ENCODE measurements at regions not wholly inside any gene's neighbourhood (a gene's known extent, or its start where the extent isn't known, plus 50 kb on each side); places are given as distances from the start of the nearest gene placed in this dataset.

- intact Hi-C loops (cut with micrococcal nuclease), result no loop called here
- ATAC-seq (ENCODE audit: low read depth), result no peak
- no peak for DNase-seq
- POLR2A ChIA-PET, result no interaction called here
- H3K36me3 Mint-ChIP-seq (ENCODE audit: low read depth), result no peaks in the 10 kb centered on the region
- H3K4me1 Mint-ChIP-seq, result no peaks in the 10 kb centered on the region
- no peak overlapping the region for H3K27ac Mint-ChIP-seq
- TF ChIP-seq CTCF (IDR thresholded peaks at IDR 0.05), result no peak
- CTCF ChIA-PET, result no interaction called here
- H3K9me3 Mint-ChIP-seq, result peaks cover 8% of the 10 kb centered on the region
- H3K4me3 Mint-ChIP-seq, result no peak overlapping the region
- H3K27me3 Mint-ChIP-seq, result peaks cover 5% of the 10 kb centered on the region
These were observed 410.4 kb downstream of the MED10 start for GRCh38 chr5:5967944-5968343.

GRCh38 chr5:5967373-5967772, 411.0 kb downstream of the MED10 start:
- intact Hi-C loops (cut with micrococcal nuclease), result no loop called here
- ChIA-PET CTCF (no interaction called here), POLR2A (no interaction called here)
- peaks cover 5% of the 10 kb centered on the region for H3K27me3 Mint-ChIP-seq
- no peak overlapping the region for H3K4me3 Mint-ChIP-seq
- no peak overlapping the region for H3K27ac Mint-ChIP-seq
- peaks cover 8% of the 10 kb centered on the region for H3K9me3 Mint-ChIP-seq
- DNase-seq, result no peak
- ATAC-seq (ENCODE audit: low read depth), result no peak
- H3K4me1 Mint-ChIP-seq, result no peaks in the 10 kb centered on the region
- no peak for TF ChIP-seq CTCF (IDR thresholded peaks at IDR 0.05)
- no peaks in the 10 kb centered on the region for H3K36me3 Mint-ChIP-seq (ENCODE audit: low read depth)

GRCh38 chr5:5965132-5965531, 413.2 kb downstream of the MED10 start:
- no peak for TF ChIP-seq CTCF (IDR thresholded peaks at IDR 0.05)
- H3K27ac Mint-ChIP-seq, result no peak overlapping the region
- H3K4me1 Mint-ChIP-seq, result no peaks in the 10 kb centered on the region
- ChIA-PET CTCF (no interaction called here), POLR2A (no interaction called here)
- no peak overlapping the region for H3K4me3 Mint-ChIP-seq
- H3K36me3 Mint-ChIP-seq (ENCODE audit: low read depth), result no peaks in the 10 kb centered on the region
- no peak for DNase-seq
- H3K9me3 Mint-ChIP-seq, result peaks cover 8% of the 10 kb centered on the region
- H3K27me3 Mint-ChIP-seq, result peaks cover under 1% of the 10 kb centered on the region
- no peak for ATAC-seq (ENCODE audit: low read depth)
- intact Hi-C loops (cut with micrococcal nuclease), result no loop called here

- POLR2A ChIA-PET, result no interaction called here
- CTCF ChIA-PET, result no interaction called here
- intact Hi-C loops (cut with micrococcal nuclease), result no loop called here
These were observed 414.0 kb downstream of the MED10 start for GRCh38 chr5:5964347-5964746.

GRCh38 chr5:5957737-5958136, 420.6 kb downstream of the MED10 start:
- DNase-seq, result no peak
- TF ChIP-seq CTCF (IDR thresholded peaks at IDR 0.05), result no peak
- intact Hi-C loops (cut with micrococcal nuclease), result no loop called here
- Mint-ChIP-seq H3K9me3 (peaks cover 2% of the 10 kb centered on the region), H3K27ac (no peak overlapping the region), H3K4me1 (no peaks in the 10 kb centered on the region), H3K27me3 (peaks cover 5% of the 10 kb centered on the region), H3K4me3 (no peak overlapping the region), H3K36me3 (ENCODE audit: low read depth) (no peaks in the 10 kb centered on the region)
- no peak for ATAC-seq (ENCODE audit: low read depth)
- ChIA-PET CTCF (no interaction called here), POLR2A (no interaction called here)

More at GRCh38 chr5:5964347-5964746, 414.0 kb downstream of the MED10 start:
- ATAC-seq (ENCODE audit: low read depth) (no peak), DNase-seq (no peak)
- Mint-ChIP-seq H3K4me3 (no peak overlapping the region), H3K4me1 (no peaks in the 10 kb centered on the region), H3K27ac (no peak overlapping the region), H3K27me3 (no peaks in the 10 kb centered on the region), H3K9me3 (peaks cover 8% of the 10 kb centered on the region), H3K36me3 (ENCODE audit: low read depth) (no peaks in the 10 kb centered on the region)
- no peak for TF ChIP-seq CTCF (IDR thresholded peaks at IDR 0.05)
